Activated CD4-positive, alpha-beta memory T cell treated with anti-CD3 and anti-CD28 coated beads, Interleukin-2, amount 10 ng/mL, durations not matched to agents 7 days and 5 days (primary cell): ENCODE measurements at regions not wholly inside any gene's neighbourhood (a gene's known extent, or its start where the extent isn't known, plus 50 kb on each side); places are given as distances from the start of the nearest gene placed in this dataset.

ENCODE experiments used
- CTCF ChIA-PET: fragments of 350-600 bp; sonication (Branson Sonifier 250); formaldehyde crosslinking; loops from one replicate; lab custom pipeline; 2021; ENCODE audit warnings: antibody characterized with exemption, inconsistent platforms; lab: Charles Lee
- POLR2A ChIA-PET: fragments of 350-600 bp; sonication (Branson Sonifier 250); formaldehyde crosslinking; loops from one replicate; lab custom pipeline; 2021; ENCODE audit warnings: antibody characterized with exemption; lab: Charles Lee
- DNase-seq: peaks from one replicate; pipeline ENCODE4 v3.0.0-alpha.2; 2020
- H3K27ac Mint-ChIP-seq: one replicate; pipeline ENCODE4 v1.8.0; 2021; ENCODE audit warnings: mild to moderate bottlenecking, mixed read lengths
- H3K27me3 Mint-ChIP-seq: one replicate; pipeline ENCODE4 v1.8.0; 2021; ENCODE audit warnings: mixed read lengths
- H3K36me3 Mint-ChIP-seq: one replicate; pipeline ENCODE4 v1.8.0; 2021; ENCODE audit warnings: low read depth, mixed read lengths
- H3K4me1 Mint-ChIP-seq: one replicate; pipeline ENCODE4 v1.8.0; 2021; ENCODE audit warnings: mixed read lengths
- H3K4me3 Mint-ChIP-seq: one replicate; pipeline ENCODE4 v1.8.0; 2021; ENCODE audit warnings: mild to moderate bottlenecking, mixed read lengths
- H3K9me3 Mint-ChIP-seq: one replicate; pipeline ENCODE4 v1.8.0; 2021; ENCODE audit warnings: mixed read lengths

- H3K9me3 Mint-ChIP-seq: no peaks in the 10 kb centered on the region
- H3K36me3 Mint-ChIP-seq: no peaks in the 10 kb centered on the region
- no peak overlapping the region for H3K27ac Mint-ChIP-seq
- ChIA-PET POLR2A (no interaction called here), CTCF (no interaction called here)
- no peak for DNase-seq
- no peaks in the 10 kb centered on the region for H3K27me3 Mint-ChIP-seq
- H3K4me1 Mint-ChIP-seq: no peaks in the 10 kb centered on the region
- H3K4me3 Mint-ChIP-seq: no peak overlapping the region
Measured at GRCh38 chr2:226508683-226509082, 290.9 kb downstream of the IRS1 start.

- Mint-ChIP-seq H3K9me3 (no peaks in the 10 kb centered on the region), H3K4me3 (no peak overlapping the region), H3K27me3 (no peaks in the 10 kb centered on the region), H3K36me3 (no peaks in the 10 kb centered on the region), H3K27ac (no peak overlapping the region), H3K4me1 (no peaks in the 10 kb centered on the region)
- CTCF ChIA-PET: no interaction called here
- POLR2A ChIA-PET: interaction anchor here (0.6 kb wide), 1 partner anchor 314 kb away, joined by 4 read pairs; no protein-coding TSS in a partner anchor
- DNase-seq: no peak
Measured at GRCh38 chr2:226508005-226508404, 291.6 kb downstream of the IRS1 start.

- Mint-ChIP-seq H3K27me3 (peaks cover 6% of the 10 kb centered on the region), H3K9me3 (no peaks in the 10 kb centered on the region), H3K27ac (no peak overlapping the region), H3K4me3 (no peak overlapping the region), H3K4me1 (no peaks in the 10 kb centered on the region), H3K36me3 (no peaks in the 10 kb centered on the region)
- ChIA-PET POLR2A (no interaction called here), CTCF (no interaction called here)
- DNase-seq: no peak
Measured at GRCh38 chr2:226497146-226497909, 302.3 kb downstream of the IRS1 start.

DNA sequence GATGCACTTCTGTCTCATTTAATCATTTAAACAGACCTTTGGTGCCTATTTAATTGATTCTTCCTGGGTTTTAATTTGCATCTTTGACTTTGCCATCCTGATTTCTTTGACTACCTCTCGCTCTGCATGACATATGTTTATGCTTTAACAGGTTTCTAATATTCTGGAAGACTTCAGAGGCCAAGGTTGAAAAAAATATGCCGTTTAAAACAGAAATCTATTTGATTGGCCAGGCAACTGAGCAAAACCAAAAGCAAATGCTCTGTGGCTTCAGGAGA, 303.4 kb downstream of the IRS1 start:
- H3K36me3 Mint-ChIP-seq: no peaks in the 10 kb centered on the region
- H3K9me3 Mint-ChIP-seq: no peaks in the 10 kb centered on the region
- CTCF ChIA-PET: no interaction called here
- H3K4me3 Mint-ChIP-seq: no peak overlapping the region
- H3K4me1 Mint-ChIP-seq: no peaks in the 10 kb centered on the region
- peaks cover 6% of the 10 kb centered on the region for H3K27me3 Mint-ChIP-seq
- no peak overlapping the region for H3K27ac Mint-ChIP-seq
- DNase-seq: no peak
- POLR2A ChIA-PET: no interaction called here

DNA sequence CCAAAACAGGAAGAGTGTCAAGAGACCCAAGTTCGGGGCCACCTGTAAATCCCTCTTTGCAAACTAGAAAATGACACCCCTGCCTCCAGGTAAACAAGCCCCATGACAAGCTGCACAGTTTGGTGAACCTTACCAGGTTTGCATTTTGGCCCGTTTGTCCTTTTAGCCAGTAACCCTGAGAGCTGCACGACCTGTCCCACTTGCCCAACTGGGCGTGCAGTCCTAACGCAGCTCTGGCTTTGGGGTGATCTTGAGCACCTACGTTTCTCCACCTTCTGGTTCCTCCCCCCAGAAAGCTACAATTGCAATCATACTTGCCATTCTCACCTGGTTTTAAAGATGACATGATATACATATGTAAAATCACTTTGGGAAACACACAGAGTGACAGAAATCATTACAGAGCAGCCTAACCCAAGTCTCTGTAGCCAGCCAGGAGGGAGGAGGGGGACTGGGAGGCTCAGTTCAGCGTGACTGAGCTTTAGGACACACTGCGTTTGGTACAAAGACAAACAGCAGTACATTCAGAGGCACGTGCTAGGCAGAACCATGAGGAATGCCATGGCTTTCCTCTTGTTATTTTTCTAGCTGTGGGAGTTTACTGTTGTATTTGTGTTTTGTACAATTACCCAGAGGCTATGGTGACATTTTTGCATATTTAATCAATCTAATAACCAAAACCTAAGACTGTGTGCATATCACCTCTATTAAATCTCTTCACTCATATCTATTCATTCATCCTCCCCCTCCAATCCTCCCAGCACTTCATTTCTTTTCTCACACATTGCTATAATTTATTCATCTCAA, 304.0 kb downstream of the IRS1 start:
- Mint-ChIP-seq H3K27ac (no peak overlapping the region), H3K9me3 (no peaks in the 10 kb centered on the region), H3K4me1 (peaks cover under 1% of the 10 kb centered on the region), H3K4me3 (no peak overlapping the region), H3K27me3 (peaks cover 5% of the 10 kb centered on the region), H3K36me3 (no peaks in the 10 kb centered on the region)
- CTCF ChIA-PET: no interaction called here
- POLR2A ChIA-PET: no interaction called here
- no peak for DNase-seq

GRCh38 chr2:226491112-226491511, 308.5 kb downstream of the IRS1 start:
- peaks cover 10% of the 10 kb centered on the region for H3K4me1 Mint-ChIP-seq
- peaks cover 2% of the 10 kb centered on the region for H3K36me3 Mint-ChIP-seq
- H3K27me3 Mint-ChIP-seq: no peaks in the 10 kb centered on the region
- H3K9me3 Mint-ChIP-seq: peaks cover 5% of the 10 kb centered on the region
- no peak overlapping the region for H3K27ac Mint-ChIP-seq
- POLR2A ChIA-PET: no interaction called here
- no peak overlapping the region for H3K4me3 Mint-ChIP-seq
- CTCF ChIA-PET: interaction anchor here (1.4 kb wide), 1 partner anchor 309 kb away, joined by 3 read pairs; no protein-coding TSS in a partner anchor
- DNase-seq: no peak

DNA sequence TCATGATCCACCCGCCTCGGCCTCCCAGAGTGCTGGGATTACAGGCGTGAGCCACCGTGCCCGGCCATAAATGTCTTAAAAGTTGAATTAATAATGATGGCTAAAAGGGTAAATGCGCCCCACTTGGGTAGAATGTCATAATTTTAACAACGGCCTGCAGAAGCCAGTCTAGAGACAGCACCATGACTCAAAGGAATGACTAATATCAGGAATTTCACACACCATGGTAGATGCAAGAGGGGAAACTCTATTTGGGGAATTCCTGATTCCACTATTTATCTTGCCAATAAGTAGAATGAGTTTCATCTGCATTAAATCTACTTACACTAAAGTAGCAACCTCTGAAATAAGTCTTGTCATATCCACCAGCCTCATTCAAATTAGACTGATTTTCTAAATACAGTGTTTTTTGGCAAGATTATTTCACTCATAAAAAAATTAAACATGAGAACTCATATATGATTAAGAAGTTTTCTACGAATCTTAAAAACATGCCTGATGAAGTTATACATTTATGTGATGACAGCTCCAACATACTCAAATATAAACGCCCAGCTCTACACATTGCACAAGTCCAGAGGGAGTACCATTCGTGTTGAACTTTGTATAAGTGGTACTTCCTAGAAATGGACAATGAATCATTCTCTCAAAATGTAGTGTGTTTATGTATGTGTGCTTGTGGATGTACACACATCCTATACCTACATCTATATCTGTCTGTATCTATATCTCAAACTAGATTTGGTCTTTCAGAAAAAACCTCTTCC, 309.7 kb downstream of the IRS1 start:
- Mint-ChIP-seq H3K4me1 (peaks cover 10% of the 10 kb centered on the region), H3K27me3 (no peaks in the 10 kb centered on the region), H3K4me3 (no peak overlapping the region), H3K9me3 (peaks cover 5% of the 10 kb centered on the region), H3K36me3 (peaks cover 2% of the 10 kb centered on the region), H3K27ac (no peak overlapping the region)
- POLR2A ChIA-PET: no interaction called here
- CTCF ChIA-PET: interaction anchor here (1.4 kb wide), 1 partner anchor 310 kb away, joined by 3 read pairs; no protein-coding TSS in a partner anchor
- DNase-seq: no peak

- no peak for DNase-seq
- Mint-ChIP-seq H3K36me3 (peaks cover 2% of the 10 kb centered on the region), H3K4me3 (no peak overlapping the region), H3K27me3 (no peaks in the 10 kb centered on the region), H3K27ac (no peak overlapping the region), H3K9me3 (peaks cover 5% of the 10 kb centered on the region), H3K4me1 (peaks cover 10% of the 10 kb centered on the region)
- CTCF ChIA-PET: no interaction called here
- POLR2A ChIA-PET: no interaction called here
Measured at GRCh38 chr2:226488034-226488433, 311.6 kb downstream of the IRS1 start.

- Mint-ChIP-seq H3K9me3 (peaks cover 5% of the 10 kb centered on the region), H3K27ac (no peak overlapping the region), H3K4me3 (no peak overlapping the region)
Measured at GRCh38 chr2:226487573-226487972, 312.0 kb downstream of the IRS1 start.

DNA sequence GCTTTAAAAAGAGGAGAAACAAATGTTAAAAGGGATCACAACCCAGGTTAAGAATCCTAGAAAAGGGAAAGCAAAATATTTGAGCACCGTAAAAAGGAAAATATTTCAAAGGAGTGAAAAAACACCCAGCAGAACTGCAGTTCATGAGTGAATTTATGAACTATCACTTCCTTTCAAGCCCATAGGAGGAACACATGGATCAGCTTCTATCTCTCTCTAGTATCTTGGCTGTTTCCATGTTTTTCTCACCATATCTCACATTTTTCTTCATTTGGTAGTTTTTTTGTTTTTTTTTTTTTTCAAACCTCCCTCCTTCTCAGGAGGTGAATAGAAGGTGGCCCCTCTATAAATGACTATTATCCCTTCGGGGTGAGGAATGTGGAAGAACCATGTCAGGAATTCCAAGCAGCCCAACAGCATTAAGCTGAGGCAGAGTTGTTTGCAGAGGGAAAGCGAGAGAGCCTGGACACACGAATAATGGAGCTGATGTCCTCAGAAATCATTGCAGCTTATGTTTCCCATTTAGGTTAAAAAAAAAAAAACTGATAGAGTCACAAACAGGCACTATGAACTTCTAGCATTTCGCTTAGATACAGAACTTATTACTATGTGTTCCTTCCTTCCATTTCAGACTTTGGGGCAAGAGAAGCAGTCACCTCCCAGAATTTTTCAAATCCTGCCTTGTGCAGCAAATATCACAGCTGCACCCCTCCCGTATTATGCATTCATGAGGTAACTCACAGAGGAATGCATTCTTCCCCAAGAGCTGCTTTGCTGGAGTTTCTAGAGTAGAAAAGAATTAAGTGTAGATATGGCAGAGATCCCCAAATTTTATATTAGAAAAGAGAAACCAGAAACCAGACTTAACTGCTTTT, 315.6 kb downstream of the IRS1 start:
- Mint-ChIP-seq H3K27ac (no peak overlapping the region), H3K9me3 (peaks cover 3% of the 10 kb centered on the region), H3K4me3 (no peak overlapping the region), H3K27me3 (no peaks in the 10 kb centered on the region), H3K36me3 (peaks cover 2% of the 10 kb centered on the region), H3K4me1 (no peaks in the 10 kb centered on the region)
- no peak for DNase-seq
- ChIA-PET POLR2A (no interaction called here), CTCF (no interaction called here)

More at GRCh38 chr2:226487573-226487972, 312.0 kb downstream of the IRS1 start:
- CTCF ChIA-PET: no interaction called here
- H3K27me3 Mint-ChIP-seq: no peaks in the 10 kb centered on the region
- no peak for DNase-seq
- POLR2A ChIA-PET: no interaction called here
- H3K36me3 Mint-ChIP-seq: peaks cover 2% of the 10 kb centered on the region
- peaks cover 10% of the 10 kb centered on the region for H3K4me1 Mint-ChIP-seq

GRCh38 chr2:226483143-226483542, 316.5 kb downstream of the IRS1 start:
- CTCF ChIA-PET: no interaction called here
- H3K4me3 Mint-ChIP-seq: no peak overlapping the region
- no peaks in the 10 kb centered on the region for H3K27me3 Mint-ChIP-seq
- POLR2A ChIA-PET: no interaction called here
- H3K36me3 Mint-ChIP-seq: no peaks in the 10 kb centered on the region
- no peaks in the 10 kb centered on the region for H3K9me3 Mint-ChIP-seq
- H3K27ac Mint-ChIP-seq: no peak overlapping the region
- no peaks in the 10 kb centered on the region for H3K4me1 Mint-ChIP-seq
- no peak for DNase-seq

DNA sequence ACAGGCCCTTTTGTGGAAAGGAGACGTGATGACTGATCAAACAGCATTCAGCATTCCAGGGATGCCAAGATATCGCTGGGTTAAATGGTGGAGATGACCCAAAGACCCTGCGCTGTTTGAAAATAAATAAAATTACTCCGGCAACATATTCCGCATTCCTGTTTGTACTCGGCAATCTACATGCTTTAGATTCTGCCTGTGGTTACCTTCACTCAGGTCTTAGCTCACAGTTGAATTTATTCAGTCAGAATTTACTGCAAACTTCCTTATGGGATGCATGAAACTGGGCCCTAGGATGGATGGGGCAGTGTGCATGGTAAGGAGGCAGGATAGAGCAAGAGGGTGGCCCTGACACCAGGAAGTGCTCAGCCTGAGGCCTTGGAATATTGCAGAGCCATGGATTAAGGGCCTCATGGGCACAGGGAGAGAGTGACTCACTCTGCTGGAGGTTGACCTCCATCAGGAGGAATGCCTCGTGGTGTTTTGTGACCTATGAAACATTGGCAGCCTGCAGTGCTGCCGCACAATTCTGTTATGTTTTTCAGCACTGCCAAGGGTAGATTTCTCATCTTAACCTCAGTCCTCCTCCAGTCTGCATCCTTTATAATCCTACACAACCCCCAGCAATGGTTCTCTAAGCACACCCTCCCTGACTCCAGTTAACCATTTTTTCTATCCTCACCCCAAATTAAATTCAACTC, 321.4 kb downstream of the IRS1 start:
- POLR2A ChIA-PET: no interaction called here
- no peaks in the 10 kb centered on the region for H3K4me1 Mint-ChIP-seq
- H3K27ac Mint-ChIP-seq: no peak overlapping the region
- no peaks in the 10 kb centered on the region for H3K36me3 Mint-ChIP-seq
- no peak overlapping the region for H3K4me3 Mint-ChIP-seq
- peaks cover 3% of the 10 kb centered on the region for H3K27me3 Mint-ChIP-seq
- CTCF ChIA-PET: no interaction called here
- no peaks in the 10 kb centered on the region for H3K9me3 Mint-ChIP-seq
- DNase-seq: no peak
